BLaER1 (cell line): ENCODE measurements at regions not wholly inside any gene's neighbourhood (a gene's known extent, or its start where the extent isn't known, plus 50 kb on each side); places are given as distances from the start of the nearest gene placed in this dataset.
"Not testable (repeated sequence)": the region's sequence is repeated elsewhere in the genome, so short reads cannot be mapped to it uniquely, and the experiment has no call there.

Source experiments
- H3K27ac ChIP-seq: shearing (Covaris generic); formaldehyde crosslinking; 2 replicates; pipeline ENCODE4 v1.8.1; 2022
- H3K27me3 ChIP-seq: shearing (Covaris generic); formaldehyde crosslinking; 2 replicates; pipeline ENCODE4 v1.8.1; 2022
- H3K36me3 ChIP-seq: shearing (Covaris generic); formaldehyde crosslinking; 2 replicates; pipeline ENCODE4 v1.8.1; 2022
- H3K4me1 ChIP-seq: shearing (Covaris generic); formaldehyde crosslinking; 2 replicates; pipeline ENCODE4 v1.8.1; 2022
- H3K4me2 ChIP-seq: shearing (Covaris generic); formaldehyde crosslinking; 2 replicates; pipeline ENCODE4 v1.8.1; 2022
- H3K4me3 ChIP-seq: shearing (Covaris generic); formaldehyde crosslinking; 2 replicates; pipeline ENCODE4 v1.8.1; 2022
- H3K9ac ChIP-seq: shearing (Covaris generic); formaldehyde crosslinking; 2 replicates; pipeline ENCODE4 v1.8.1; 2022
- H3K9me3 ChIP-seq: shearing (Covaris generic); formaldehyde crosslinking; 2 replicates; pipeline ENCODE4 v1.8.1; 2022
- H4K20me1 ChIP-seq: shearing (Covaris generic); formaldehyde crosslinking; 2 replicates; pipeline ENCODE4 v1.8.1; 2022
- Cebpa-rat ChIP-seq: shearing (Covaris generic); IDR thresholded peaks from 2 replicates; pipeline ENCODE4 v1.8.1; 2022

GRCh38 chr1:185385991-185386390 is 68.9 kb upstream of the IVNS1ABP start:
- no peak overlapping the region for H3K4me2 ChIP-seq
- H3K4me3 ChIP-seq = no peak overlapping the region
- H3K9me3 ChIP-seq = no peaks in the 10 kb centered on the region
- TF ChIP-seq Cebpa-rat = no peak
- no peaks in the 10 kb centered on the region for H3K27me3 ChIP-seq
- no peaks in the 10 kb centered on the region for H3K4me1 ChIP-seq
- no peak overlapping the region for H3K9ac ChIP-seq
- no peaks in the 10 kb centered on the region for H3K36me3 ChIP-seq
- no peaks in the 10 kb centered on the region for H4K20me1 ChIP-seq
- no peak overlapping the region for H3K27ac ChIP-seq

GRCh38 chr1:185383805-185384204 is 66.8 kb upstream of the IVNS1ABP start:
- not testable (repeated sequence) for H3K36me3 ChIP-seq, H4K20me1 ChIP-seq, H3K9ac ChIP-seq, H3K4me2 ChIP-seq, H3K27me3 ChIP-seq, H3K4me3 ChIP-seq, H3K9me3 ChIP-seq, H3K4me1 ChIP-seq, H3K27ac ChIP-seq

GRCh38 chr1:185377831-185378230 is 60.8 kb upstream of the IVNS1ABP start:
- no peaks in the 10 kb centered on the region for H4K20me1 ChIP-seq
- no peaks in the 10 kb centered on the region for H3K27me3 ChIP-seq
- H3K36me3 ChIP-seq = no peaks in the 10 kb centered on the region
- H3K9ac ChIP-seq = no peak overlapping the region
- H3K4me2 ChIP-seq = no peak overlapping the region
- H3K27ac ChIP-seq = no peak overlapping the region
- H3K4me3 ChIP-seq = no peak overlapping the region
- H3K9me3 ChIP-seq = no peaks in the 10 kb centered on the region
- TF ChIP-seq Cebpa-rat = no peak
- 0 out of 2 replicates have a peak, but pooled peaks cover 3% of the 10 kb centered on the region for H3K4me1 ChIP-seq

- Histone ChIP-seq H3K4me2 (no peak overlapping the region), H3K36me3 (no peaks in the 10 kb centered on the region), H3K27ac (no peak overlapping the region), H3K9me3 (no peaks in the 10 kb centered on the region), H3K4me1 (0 out of 2 replicates have a peak, but pooled peaks cover 3% of the 10 kb centered on the region), H3K27me3 (no peaks in the 10 kb centered on the region), H4K20me1 (no peaks in the 10 kb centered on the region), H3K4me3 (no peak overlapping the region), H3K9ac (no peak overlapping the region)
- TF ChIP-seq Cebpa-rat = no peak
Measured at GRCh38 chr1:185376840-185377635, 60.0 kb upstream of the IVNS1ABP start.

GRCh38 chr1:185376288-185376687 is 59.2 kb upstream of the IVNS1ABP start:
- Histone ChIP-seq H3K4me3 (no peak overlapping the region), H3K4me2 (no peak overlapping the region), H3K9me3 (no peaks in the 10 kb centered on the region), H3K4me1 (0 out of 2 replicates have a peak, but pooled peaks cover 3% of the 10 kb centered on the region), H3K27ac (no peak overlapping the region), H3K9ac (no peak overlapping the region), H3K36me3 (no peaks in the 10 kb centered on the region), H4K20me1 (no peaks in the 10 kb centered on the region), H3K27me3 (no peaks in the 10 kb centered on the region)
- no peak for TF ChIP-seq Cebpa-rat

- Histone ChIP-seq H3K4me1 (0 out of 2 replicates have a peak, but pooled peaks cover 3% of the 10 kb centered on the region), H3K27me3 (no peaks in the 10 kb centered on the region), H3K27ac (no peak overlapping the region), H3K9ac (no peak overlapping the region), H3K9me3 (no peaks in the 10 kb centered on the region), H4K20me1 (no peaks in the 10 kb centered on the region), H3K36me3 (no peaks in the 10 kb centered on the region), H3K4me2 (no peak overlapping the region), H3K4me3 (no peak overlapping the region)
- no peak for TF ChIP-seq Cebpa-rat
Measured at GRCh38 chr1:185375583-185375982, 58.5 kb upstream of the IVNS1ABP start.

- Histone ChIP-seq H3K9me3 (no peaks in the 10 kb centered on the region), H3K4me2 (no peak overlapping the region), H3K4me1 (0 out of 2 replicates have a peak, but pooled peaks cover 3% of the 10 kb centered on the region), H3K36me3 (no peaks in the 10 kb centered on the region), H3K27me3 (no peaks in the 10 kb centered on the region), H3K27ac (no peak overlapping the region), H3K4me3 (no peak overlapping the region), H4K20me1 (no peaks in the 10 kb centered on the region), H3K9ac (no peak overlapping the region)
- TF ChIP-seq Cebpa-rat = no peak
Measured at GRCh38 chr1:185373813-185374529, 56.9 kb upstream of the IVNS1ABP start.

- no peak overlapping the region for H3K4me2 ChIP-seq
- no peaks in the 10 kb centered on the region for H3K9me3 ChIP-seq
- H3K27ac ChIP-seq = no peak overlapping the region
- no peaks in the 10 kb centered on the region for H3K4me1 ChIP-seq
- H3K4me3 ChIP-seq = no peak overlapping the region
- H3K36me3 ChIP-seq = no peaks in the 10 kb centered on the region
- no peak for TF ChIP-seq Cebpa-rat
- H4K20me1 ChIP-seq = no peaks in the 10 kb centered on the region
- H3K9ac ChIP-seq = no peak overlapping the region
- H3K27me3 ChIP-seq = no peaks in the 10 kb centered on the region
Measured at GRCh38 chr1:185369786-185370185, 52.7 kb upstream of the IVNS1ABP start.

- Histone ChIP-seq H3K9me3 (no peaks in the 10 kb centered on the region), H3K4me1 (peaks cover 5% of the 10 kb centered on the region; the same call in 1 of the 2 replicates), H4K20me1 (no peaks in the 10 kb centered on the region), H3K4me2 (no peak overlapping the region), H3K27ac (no peak overlapping the region), H3K9ac (no peak overlapping the region), H3K36me3 (no peaks in the 10 kb centered on the region), H3K27me3 (no peaks in the 10 kb centered on the region), H3K4me3 (no peak overlapping the region)
- TF ChIP-seq Cebpa-rat = no peak
Measured at GRCh38 chr1:185368913-185369491, 52.0 kb upstream of the IVNS1ABP start.

GRCh38 chr1:185368313-185368855 is 51.3 kb upstream of the IVNS1ABP start:
- Histone ChIP-seq H3K36me3 (no peaks in the 10 kb centered on the region), H3K4me2 (no peak overlapping the region), H4K20me1 (no peaks in the 10 kb centered on the region), H3K27ac (no peak overlapping the region), H3K9ac (no peak overlapping the region), H3K4me1 (peaks cover 5% of the 10 kb centered on the region; the same call in 1 of the 2 replicates), H3K4me3 (no peak overlapping the region), H3K27me3 (no peaks in the 10 kb centered on the region), H3K9me3 (no peaks in the 10 kb centered on the region)
- no peak for TF ChIP-seq Cebpa-rat
